PFSK-1 (cell line): ENCODE measurements at regions not wholly inside any gene's neighbourhood (a gene's known extent, or its start where the extent isn't known, plus 50 kb on each side); places are given as distances from the start of the nearest gene placed in this dataset.

Source experiments
- FOXP2 ChIP-seq: optimal IDR thresholded peaks from 2 replicates; pipeline ENCODE3; 2011; ENCODE audit warnings: borderline replicate concordance, control low read depth, inconsistent platforms; ENCODE audit not compliant: insufficient read depth; ENCODE audit errors: extremely low read length, extremely low read depth
- POLR2AphosphoS5 ChIP-seq: IDR thresholded peaks from 2 replicates; pipeline ENCODE4 v1.6.1; 2012; ENCODE audit warnings: low read depth, mild to moderate bottlenecking, control low read depth, low read length, moderate library complexity
- REST ChIP-seq, 2 experiments: IDR thresholded peaks; 2 replicates each; pipeline versions ENCODE4 v1.6.1 to v1.8.0; 2011 to 2012; ENCODE audit warnings: low read depth in 2 of 2, low read length in 2 of 2, control low read depth in 1 of 2, inconsistent platforms in 1 of 2, mild to moderate bottlenecking in 1 of 2, moderate library complexity in 1 of 2; ENCODE audit not compliant: insufficient read depth in 1 of 2
- SIN3A ChIP-seq: IDR thresholded peaks from 2 replicates; pipeline ENCODE4 v1.6.1; 2012; ENCODE audit warnings: mild to moderate bottlenecking, low read length, moderate library complexity, borderline replicate concordance; ENCODE audit not compliant: insufficient read depth
- TAF1 ChIP-seq: IDR thresholded peaks from 2 replicates; pipeline ENCODE4 v1.6.1; 2012; ENCODE audit warnings: low read length, control low read depth, borderline replicate concordance; ENCODE audit not compliant: insufficient read depth

GRCh38 chr2:240375024-240375645, 60.3 kb upstream of the GPC1 start:
- TF ChIP-seq REST (IDR thresholded peaks at IDR 0.05; ENCODE audit: insufficient read depth in 1 of 2, low read depth in 2 of 2, low read length in 2 of 2) (no peak), POLR2AphosphoS5 (no peak), TAF1 (no peak), SIN3A (no peak), FOXP2 (no peak)
